ENCODE measurements at regions not wholly inside any gene's neighbourhood (a gene's known extent, or its start where the extent isn't known, plus 50 kb on each side); places are given as distances from the start of the nearest gene placed in this dataset.

GRCh38 chr7:79716329-79716728 is 262.9 kb upstream of the MAGI2 start:
- Histone ChIP-seq H3K9me2 (replicated peaks; ENCODE audit: insufficient read depth) (no peaks in the 10 kb centered on the region), H3K27me3 (no peaks in the 10 kb centered on the region), H3K4me2 (no peak overlapping the region), H3K79me2 (no peaks in the 10 kb centered on the region), H2AFZ (no peak overlapping the region), H3K4me1 (ENCODE audit: insufficient read depth) (no peaks in the 10 kb centered on the region), H3K9me3 (ENCODE audit: low read depth) (no peaks in the 10 kb centered on the region), H3K36me3 (replicated peaks; ENCODE audit: insufficient read depth, low read depth) (no peaks in the 10 kb centered on the region), H3K4me3 (no peak overlapping the region), H3K27ac (no peak overlapping the region), H4K20me1 (ENCODE audit: insufficient read depth, poor library complexity, severe bottlenecking) (no peaks in the 10 kb centered on the region)
- TF ChIP-seq EZH2 (IDR thresholded peaks at IDR 0.05; ENCODE audit: borderline replicate concordance) (no peak), CTCF (IDR thresholded peaks at IDR 0.05; ENCODE audit: poor library complexity) (no peak), EZH2phosphoT487 (IDR thresholded peaks at IDR 0.05; ENCODE audit: low read depth, severe bottlenecking, unreplicated experiment) (no peak)
- DNase-seq (ENCODE audit: low spot score) = no peak
- WGBS (ENCODE audit: low lambda C conversion rate, missing lambda C conversion rate) = 92% methylated on average over 2 of the region's 2 CpGs

- no peaks in the 10 kb centered on the region for H3K4me1 ChIP-seq (ENCODE audit: insufficient read depth)
- no peak for TF ChIP-seq CTCF (IDR thresholded peaks at IDR 0.05; ENCODE audit: poor library complexity)
- no peak for TF ChIP-seq EZH2 (IDR thresholded peaks at IDR 0.05; ENCODE audit: borderline replicate concordance)
- TF ChIP-seq EZH2phosphoT487 (IDR thresholded peaks at IDR 0.05; ENCODE audit: low read depth, severe bottlenecking, unreplicated experiment) = no peak
- H2AFZ ChIP-seq = no peak overlapping the region
- DNase-seq (ENCODE audit: low spot score) = no peak
- no peaks in the 10 kb centered on the region for H3K79me2 ChIP-seq
- WGBS (ENCODE audit: low lambda C conversion rate, missing lambda C conversion rate) = 85% methylated on average over 2 of the region's 2 CpGs
- no peak overlapping the region for H3K27ac ChIP-seq
- no peaks in the 10 kb centered on the region for H3K9me2 ChIP-seq (replicated peaks; ENCODE audit: insufficient read depth)
- H3K36me3 ChIP-seq (replicated peaks; ENCODE audit: insufficient read depth, low read depth) = no peaks in the 10 kb centered on the region
- H3K9me3 ChIP-seq (ENCODE audit: low read depth) = no peaks in the 10 kb centered on the region
- no peaks in the 10 kb centered on the region for H4K20me1 ChIP-seq (ENCODE audit: insufficient read depth, poor library complexity, severe bottlenecking)
- H3K27me3 ChIP-seq = no peaks in the 10 kb centered on the region
- H3K4me2 ChIP-seq = no peak overlapping the region
- no peak overlapping the region for H3K4me3 ChIP-seq
These were observed 260.6 kb upstream of the MAGI2 start for GRCh38 chr7:79714081-79714480.

GRCh38 chr7:79713276-79713675 is 259.8 kb upstream of the MAGI2 start:
- 53% methylated on average over 1 of the region's 1 CpG for WGBS (ENCODE audit: low lambda C conversion rate, missing lambda C conversion rate)
- no peak overlapping the region for H2AFZ ChIP-seq
- H3K9me2 ChIP-seq (replicated peaks; ENCODE audit: insufficient read depth) = no peaks in the 10 kb centered on the region
- no peak overlapping the region for H3K27ac ChIP-seq
- DNase-seq (ENCODE audit: low spot score) = no peak
- H3K27me3 ChIP-seq = no peaks in the 10 kb centered on the region
- no peaks in the 10 kb centered on the region for H3K9me3 ChIP-seq (ENCODE audit: low read depth)
- no peak for TF ChIP-seq EZH2phosphoT487 (IDR thresholded peaks at IDR 0.05; ENCODE audit: low read depth, severe bottlenecking, unreplicated experiment)
- no peaks in the 10 kb centered on the region for H4K20me1 ChIP-seq (ENCODE audit: insufficient read depth, poor library complexity, severe bottlenecking)
- H3K4me3 ChIP-seq = no peak overlapping the region
- no peaks in the 10 kb centered on the region for H3K4me1 ChIP-seq (ENCODE audit: insufficient read depth)
- no peaks in the 10 kb centered on the region for H3K79me2 ChIP-seq
- H3K36me3 ChIP-seq (replicated peaks; ENCODE audit: insufficient read depth, low read depth) = no peaks in the 10 kb centered on the region
- no peak overlapping the region for H3K4me2 ChIP-seq

- Histone ChIP-seq H2AFZ (no peak overlapping the region), H3K4me3 (no peak overlapping the region), H3K9me3 (ENCODE audit: low read depth) (no peaks in the 10 kb centered on the region), H3K4me2 (no peak overlapping the region), H3K4me1 (ENCODE audit: insufficient read depth) (no peaks in the 10 kb centered on the region), H3K27me3 (no peaks in the 10 kb centered on the region), H3K79me2 (no peaks in the 10 kb centered on the region), H4K20me1 (ENCODE audit: insufficient read depth, poor library complexity, severe bottlenecking) (no peaks in the 10 kb centered on the region), H3K36me3 (replicated peaks; ENCODE audit: insufficient read depth, low read depth) (no peaks in the 10 kb centered on the region), H3K27ac (no peak overlapping the region), H3K9me2 (replicated peaks; ENCODE audit: insufficient read depth) (no peaks in the 10 kb centered on the region)
- 77% methylated on average over 4 of the region's 4 CpGs for WGBS (ENCODE audit: low lambda C conversion rate, missing lambda C conversion rate)
- TF ChIP-seq EZH2phosphoT487 (IDR thresholded peaks at IDR 0.05; ENCODE audit: low read depth, severe bottlenecking, unreplicated experiment) = no peak
- DNase-seq (ENCODE audit: low spot score) = no peak
These were observed 258.2 kb upstream of the MAGI2 start for GRCh38 chr7:79711660-79712059.

All from hepatocyte (in vitro differentiated cells).